ENCODE measurements at regions not wholly inside any gene's neighbourhood (a gene's known extent, or its start where the extent isn't known, plus 50 kb on each side); places are given as distances from the start of the nearest gene placed in this dataset.

GRCh38 chr11:135075740-135076139, 663.7 kb upstream of the B3GAT1 start:
- no peak for DNase-seq (ENCODE audit: low read depth, low spot score)

DNA sequence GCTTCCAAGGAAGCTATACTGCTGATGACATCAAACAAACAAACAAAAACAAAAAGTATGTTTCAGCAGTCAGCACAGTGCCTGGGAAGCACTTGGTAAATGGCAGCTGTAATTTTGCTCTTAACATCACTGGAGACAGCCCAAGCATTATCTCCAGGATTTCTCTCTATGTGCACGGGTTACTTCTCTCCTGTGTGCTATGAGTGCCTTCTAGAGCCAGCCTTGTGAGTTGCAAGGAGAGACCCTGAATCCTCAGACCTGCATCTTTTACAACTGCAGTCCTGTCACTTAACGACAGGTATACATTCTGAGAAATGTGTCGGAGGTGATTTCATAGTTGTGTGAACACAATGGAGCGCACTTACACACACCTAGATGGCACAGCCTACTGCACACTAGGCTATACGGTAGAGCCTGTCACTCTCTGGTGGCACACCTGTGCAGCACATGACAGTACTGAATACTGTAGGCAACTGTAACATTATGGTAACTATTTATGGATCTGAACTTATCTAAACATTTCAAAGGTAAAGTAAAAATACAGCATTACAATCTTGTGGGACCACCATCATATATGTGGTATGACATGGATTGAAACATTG, 662.5 kb upstream of the B3GAT1 start:
- no peak for DNase-seq (ENCODE audit: low read depth, low spot score)

DNA sequence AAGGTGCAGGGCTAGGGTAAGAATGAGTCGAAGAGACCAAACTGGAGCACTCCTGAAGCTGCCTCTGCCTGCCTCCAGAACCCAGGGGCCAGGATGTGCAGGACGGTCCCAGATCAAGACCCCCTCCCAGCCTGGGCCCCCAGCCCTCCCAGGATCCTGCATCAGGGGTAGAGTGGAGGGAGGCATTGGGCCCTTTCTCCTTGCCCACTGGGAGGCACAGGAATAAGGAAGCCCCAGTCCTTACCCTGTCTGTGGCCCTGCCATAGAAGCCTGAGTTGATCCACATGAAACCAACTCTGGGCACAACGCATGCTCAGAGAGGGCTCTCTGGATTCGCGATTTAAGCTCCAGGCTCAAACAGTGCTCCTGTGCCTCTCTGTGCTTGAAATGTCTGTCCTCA, 661.8 kb upstream of the B3GAT1 start:
- DNase-seq (ENCODE audit: low read depth, low spot score), result no peak

DNA sequence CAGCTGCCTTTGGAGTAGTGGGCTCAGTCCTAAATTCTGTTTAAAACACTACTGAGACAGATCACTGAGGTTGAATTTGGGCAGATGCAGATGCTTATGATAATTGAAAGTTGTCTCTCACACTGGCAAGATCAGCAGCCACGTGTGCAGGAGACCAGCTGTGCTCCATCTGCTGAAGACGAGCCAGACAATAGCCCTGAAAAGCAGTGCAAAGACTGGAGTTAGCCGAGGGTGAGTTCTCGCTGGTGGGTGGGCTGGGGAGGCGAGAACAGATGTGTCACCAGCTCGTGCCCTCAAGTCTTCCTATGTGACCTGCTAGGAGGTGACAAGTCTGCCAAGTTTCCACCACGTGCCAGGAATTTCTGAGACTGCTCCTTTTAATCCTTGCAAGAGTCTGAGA, 661.3 kb upstream of the B3GAT1 start:
- no peak for DNase-seq (ENCODE audit: low read depth, low spot score)

- no peak for DNase-seq (ENCODE audit: low read depth, low spot score)
Observed at GRCh38 chr11:135069890-135070289, 657.8 kb upstream of the B3GAT1 start.

DNA sequence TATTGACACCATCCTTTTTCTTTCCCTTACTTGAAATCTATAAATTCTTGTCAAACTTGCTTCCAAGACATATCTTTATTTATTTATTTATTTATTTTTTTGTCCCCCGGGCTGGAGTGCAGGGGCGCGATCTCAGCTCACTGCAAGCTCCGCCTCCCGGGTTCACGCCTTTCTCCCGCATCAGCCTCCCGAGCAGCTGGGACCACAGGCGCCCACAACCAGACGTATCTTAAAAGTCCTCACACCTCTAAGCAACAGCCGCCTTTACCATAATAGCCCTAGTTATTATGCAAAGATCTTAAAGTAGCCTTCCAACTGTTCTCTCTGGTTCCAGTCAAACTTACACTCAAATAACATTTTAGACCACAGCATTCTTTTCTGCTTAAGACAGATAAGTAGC, 657.0 kb upstream of the B3GAT1 start:
- DNase-seq (ENCODE audit: low read depth, low spot score), result no peak

GRCh38 chr11:135062994-135063393, 651.0 kb upstream of the B3GAT1 start:
- DNase-seq (ENCODE audit: low read depth, low spot score), result no peak

DNA sequence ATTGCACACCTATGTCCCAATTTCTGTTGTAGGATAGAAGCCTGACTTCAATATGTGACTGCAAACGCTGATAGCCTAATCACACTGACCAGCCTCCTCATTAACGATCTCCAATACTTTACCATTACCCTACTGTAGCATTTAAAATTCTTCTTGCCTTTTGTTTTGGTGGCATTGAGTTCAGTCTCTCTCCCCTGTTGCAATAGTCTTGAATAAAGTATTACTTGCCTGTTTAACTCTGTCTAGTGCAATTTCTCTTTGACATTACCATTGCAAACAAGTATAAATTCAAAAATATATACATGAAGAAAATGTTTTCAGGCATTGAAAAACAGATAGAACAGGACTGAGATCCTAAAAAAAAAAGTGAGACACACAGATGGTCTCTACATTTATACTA, 649.1 kb upstream of the B3GAT1 start:
- DNase-seq (ENCODE audit: low read depth, low spot score), result no peak

GRCh38 chr11:135046986-135047385, 634.9 kb upstream of the B3GAT1 start:
- DNase-seq (ENCODE audit: low read depth, low spot score), result no peak

DNA sequence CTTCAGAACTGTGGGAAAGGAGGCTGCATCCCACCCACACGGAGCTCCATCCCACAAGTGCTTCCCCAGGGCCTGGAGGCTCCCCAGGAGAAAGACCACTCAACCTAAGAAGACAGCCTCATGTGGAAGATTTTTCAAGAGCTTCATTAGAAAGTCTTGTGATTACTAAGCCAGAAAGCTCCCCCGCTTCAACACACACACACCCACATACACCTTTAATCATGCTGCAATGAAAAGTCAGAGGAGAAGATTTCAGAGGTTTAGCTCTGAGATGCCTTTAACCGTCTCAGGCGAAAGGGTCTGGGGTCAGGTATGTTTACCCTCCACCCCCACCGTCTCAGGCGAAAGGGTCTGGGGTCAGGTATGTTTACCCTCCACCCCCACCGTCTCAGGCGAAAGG, 634.5 kb upstream of the B3GAT1 start:
- DNase-seq (ENCODE audit: low read depth, low spot score), result no peak

DNA sequence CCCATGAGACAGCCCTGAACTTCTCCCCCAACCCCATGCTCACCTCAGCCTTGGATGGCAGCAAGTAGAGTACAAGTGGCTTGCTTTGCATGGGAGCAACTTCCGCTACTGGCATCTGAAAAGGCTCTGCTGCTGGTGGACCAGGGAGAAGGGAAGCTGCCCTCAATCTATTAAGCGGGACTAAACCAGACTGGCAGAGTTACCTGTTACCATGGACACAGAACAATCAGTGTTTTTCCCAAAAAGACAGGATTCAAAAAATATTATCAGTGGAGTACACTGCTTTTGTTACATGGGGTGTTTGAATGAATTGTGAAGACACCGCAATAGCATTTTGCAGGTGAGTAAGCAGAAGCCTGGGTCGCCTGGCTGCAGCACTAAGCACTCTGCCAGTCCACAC, 631.4 kb upstream of the B3GAT1 start:
- DNase-seq (ENCODE audit: low read depth, low spot score), result no peak

GRCh38 chr11:135037828-135038227, 625.8 kb upstream of the B3GAT1 start:
- no peak for DNase-seq (ENCODE audit: low read depth, low spot score)

GRCh38 chr11:135036488-135037297, 624.7 kb upstream of the B3GAT1 start:
- no peak for DNase-seq (ENCODE audit: low read depth, low spot score)

DNA sequence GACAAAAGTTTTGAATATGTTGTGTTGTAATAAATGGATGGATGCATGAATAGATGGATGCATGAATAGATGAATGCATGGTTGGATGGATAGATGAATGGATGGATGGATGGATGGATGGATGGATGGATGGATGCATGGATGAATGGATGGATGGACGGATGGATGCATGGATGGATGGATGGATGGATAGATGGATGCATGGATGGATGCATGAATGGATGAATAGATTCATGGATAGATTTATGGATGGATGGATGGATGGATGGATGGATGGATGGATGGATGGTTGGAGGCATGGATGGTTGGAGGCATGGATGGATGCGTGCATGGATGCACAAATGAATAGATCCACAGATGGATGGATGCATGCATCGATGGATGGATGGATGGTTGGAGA, 623.2 kb upstream of the B3GAT1 start:
- DNase-seq (ENCODE audit: low read depth, low spot score), result no peak

- DNase-seq (ENCODE audit: low read depth, low spot score), result no peak
Observed at GRCh38 chr11:135033540-135033939, 621.5 kb upstream of the B3GAT1 start.

- no peak for DNase-seq (ENCODE audit: low read depth, low spot score)
Observed at GRCh38 chr11:135031205-135031989, 619.4 kb upstream of the B3GAT1 start.

DNA sequence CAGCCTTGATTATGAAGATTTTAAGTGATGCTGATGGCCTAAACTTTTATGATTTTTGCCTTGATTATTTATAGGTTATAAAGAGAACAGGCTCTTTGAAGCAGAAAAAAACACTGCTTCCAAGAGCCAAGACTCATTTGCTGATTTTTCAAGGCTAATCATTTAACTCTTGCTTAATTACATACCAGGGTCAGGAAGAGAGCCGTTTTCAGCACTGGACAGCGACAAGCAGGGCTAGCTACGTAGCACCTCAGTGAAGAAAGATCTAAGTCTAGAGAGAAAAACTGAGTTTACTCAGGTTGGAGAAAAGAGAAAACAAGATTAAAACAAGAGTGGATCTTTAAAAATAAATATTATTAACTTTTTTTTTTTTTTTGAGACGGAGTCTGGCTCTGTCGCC, 615.4 kb upstream of the B3GAT1 start:
- DNase-seq (ENCODE audit: low read depth, low spot score), result no peak

DNA sequence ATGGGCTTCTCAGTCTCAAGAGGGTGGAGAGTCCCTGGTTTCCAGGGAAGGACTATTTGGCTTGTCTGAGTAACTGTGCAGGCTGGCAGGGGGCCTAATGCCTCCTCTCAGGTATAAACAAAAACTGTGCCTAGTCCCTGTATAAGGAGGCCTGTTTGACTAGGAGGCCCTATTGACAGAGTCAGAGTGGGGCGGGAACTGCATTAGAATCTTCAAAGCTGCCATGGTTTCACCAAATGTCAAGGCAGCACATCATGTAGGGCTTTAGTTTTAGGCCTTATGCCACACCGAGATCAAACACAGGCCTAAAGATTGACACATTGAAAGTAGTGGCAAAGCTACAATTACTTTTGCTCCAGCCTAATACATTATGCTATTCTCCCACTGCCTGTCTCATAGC, 611.5 kb upstream of the B3GAT1 start:
- DNase-seq (ENCODE audit: low read depth, low spot score), result no peak

- no peak for DNase-seq (ENCODE audit: low read depth, low spot score)
Observed at GRCh38 chr11:135022454-135022853, 610.4 kb upstream of the B3GAT1 start.

GRCh38 chr11:135019899-135020298, 607.9 kb upstream of the B3GAT1 start:
- DNase-seq (ENCODE audit: low read depth, low spot score), result no peak

GRCh38 chr11:135019343-135019871, 607.4 kb upstream of the B3GAT1 start:
- DNase-seq (ENCODE audit: low read depth, low spot score), result no peak

DNA sequence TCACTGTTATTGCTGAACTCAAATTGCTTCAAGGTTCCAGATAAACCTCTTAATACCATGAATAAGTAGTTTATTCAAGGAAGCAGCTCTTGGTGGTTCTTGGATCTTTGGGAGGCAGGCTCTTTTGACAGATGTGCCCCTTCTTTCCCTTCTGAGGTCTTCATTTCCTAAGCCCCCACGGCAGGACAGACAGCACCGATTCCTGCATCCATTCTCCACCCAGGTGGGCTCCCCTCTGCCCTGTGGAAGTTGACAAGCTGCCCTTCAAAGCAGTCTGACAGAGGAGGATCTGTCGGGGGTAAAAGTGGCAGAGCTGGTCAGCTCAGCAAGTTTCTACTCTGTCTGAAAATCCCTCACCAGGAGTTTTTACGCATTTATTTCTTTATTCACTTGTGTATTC, 605.3 kb upstream of the B3GAT1 start:
- DNase-seq (ENCODE audit: low read depth, low spot score), result no peak

Measured in brain pericyte (primary cell).